Vagina (tissue), 2 donors: ENCODE measurements at regions not wholly inside any gene's neighbourhood (a gene's known extent, or its start where the extent isn't known, plus 50 kb on each side); places are given as distances from the start of the nearest gene placed in this dataset.

Experiments
- DNase-seq, 2 donors: peaks; one replicate each; pipeline ENCODE4 v3.0.0-alpha.2; 2017; ENCODE audit errors: extremely low spot score in 2 of 2
- H3K27ac ChIP-seq: fragments of 200-600 bp; sonication (generic); one replicate; pipeline ENCODE4 v1.5.1; 2019
- H3K27me3 ChIP-seq: fragments of 200-600 bp; sonication (generic); one replicate; pipeline ENCODE4 v1.5.1; 2019
- H3K36me3 ChIP-seq, 2 donors: fragments of 200-600 bp; sonication (generic); one replicate each; pipeline ENCODE4 v1.5.1; 2017 to 2019
- H3K4me1 ChIP-seq: fragments of 200-600 bp; sonication (generic); one replicate; pipeline ENCODE4 v1.5.1; 2019
- H3K4me3 ChIP-seq, 2 donors: fragments of 200-600 bp; sonication (generic); 1 replicate in 1 of 2; 2 replicates in 1 of 2; pipeline ENCODE4 v1.5.1; 2016 to 2019
- H3K9me3 ChIP-seq: fragments of 200-600 bp; sonication (generic); one replicate; pipeline ENCODE4 v1.5.1; 2019
- CTCF ChIP-seq, 3 experiments: fragments of 450-650 bp in 2 of 3; fragments of 200-600 bp in 1 of 3; sonication (generic) in 1 of 3; IDR thresholded peaks; one replicate each; pipeline ENCODE4 v1.5.1; 2017 to 2019; ENCODE audit warnings: antibody characterized with exemption in 3 of 3, mild to moderate bottlenecking in 2 of 3, moderate library complexity in 2 of 3
- POLR2A ChIP-seq, 2 donors: fragments of 450-650 bp; IDR thresholded peaks; one replicate each; pipeline ENCODE4 v1.6.1; 2017; ENCODE audit warnings: antibody characterized with exemption in 2 of 2, mild to moderate bottlenecking in 2 of 2, moderate library complexity in 2 of 2
- POLR2AphosphoS5 ChIP-seq, 2 donors: sonication (generic); formaldehyde crosslinking; IDR thresholded peaks; one replicate each; pipeline ENCODE4 v1.9.0; 2017; ENCODE audit warnings: antibody characterized with exemption in 2 of 2, mild to moderate bottlenecking in 2 of 2, low read depth in 1 of 2; ENCODE audit not compliant: insufficient read depth in 1 of 2
- intact Hi-C: fragments of 100-400 bp; cut with DNase I; formaldehyde crosslinking; loops from one replicate; pipeline ENCODE4 v1.15.1; 2023

- no peak for DNase-seq
- no peaks in the 10 kb centered on the region for H3K27me3 ChIP-seq
- intact Hi-C loops, result no loop called here
- no peaks in the 10 kb centered on the region for H3K36me3 ChIP-seq
- no peak for TF ChIP-seq CTCF (IDR thresholded peaks at IDR 0.05)
- no peak for TF ChIP-seq POLR2AphosphoS5 (IDR thresholded peaks at IDR 0.05; ENCODE audit: insufficient read depth in 1 of 2, low read depth in 1 of 2)
- no peak for TF ChIP-seq POLR2A (IDR thresholded peaks at IDR 0.05)
- H3K4me3 ChIP-seq, result no peak overlapping the region
- H3K9me3 ChIP-seq, result no peaks in the 10 kb centered on the region
- H3K4me1 ChIP-seq, result no peaks in the 10 kb centered on the region
- no peak overlapping the region for H3K27ac ChIP-seq
Observed at GRCh38 chr12:72144553-72144952, 127.6 kb upstream of the TRHDE start.

- intact Hi-C loops, result no loop called here
- TF ChIP-seq POLR2AphosphoS5 (IDR thresholded peaks at IDR 0.05; ENCODE audit: insufficient read depth in 1 of 2, low read depth in 1 of 2) (no peak), CTCF (IDR thresholded peaks at IDR 0.05) (no peak), POLR2A (IDR thresholded peaks at IDR 0.05) (no peak)
- Histone ChIP-seq H3K36me3 (no peaks in the 10 kb centered on the region), H3K27me3 (no peaks in the 10 kb centered on the region), H3K27ac (no peak overlapping the region), H3K4me1 (no peaks in the 10 kb centered on the region), H3K4me3 (no peak overlapping the region), H3K9me3 (no peaks in the 10 kb centered on the region)
- no peak for DNase-seq
Observed at GRCh38 chr12:72146495-72146894, 125.7 kb upstream of the TRHDE start.

GRCh38 chr12:72148709-72149108, 123.5 kb upstream of the TRHDE start:
- intact Hi-C loops, result no loop called here
- no peaks in the 10 kb centered on the region for H3K36me3 ChIP-seq
- TF ChIP-seq POLR2AphosphoS5 (IDR thresholded peaks at IDR 0.05; ENCODE audit: insufficient read depth in 1 of 2, low read depth in 1 of 2) (no peak), POLR2A (IDR thresholded peaks at IDR 0.05) (no peak), CTCF (IDR thresholded peaks at IDR 0.05) (no peak)
- no peaks in the 10 kb centered on the region for H3K4me1 ChIP-seq
- no peak overlapping the region for H3K27ac ChIP-seq
- no peak overlapping the region for H3K4me3 ChIP-seq
- no peaks in the 10 kb centered on the region for H3K9me3 ChIP-seq
- no peaks in the 10 kb centered on the region for H3K27me3 ChIP-seq
- DNase-seq, result no peak

- no peak for DNase-seq
- Histone ChIP-seq H3K4me3 (no peak overlapping the region), H3K27me3 (no peaks in the 10 kb centered on the region), H3K4me1 (no peaks in the 10 kb centered on the region), H3K9me3 (no peaks in the 10 kb centered on the region), H3K27ac (no peak overlapping the region), H3K36me3 (no peaks in the 10 kb centered on the region)
- TF ChIP-seq POLR2AphosphoS5 (IDR thresholded peaks at IDR 0.05; ENCODE audit: insufficient read depth in 1 of 2, low read depth in 1 of 2), result no peak
- intact Hi-C loops, result no loop called here
Observed at GRCh38 chr12:72162875-72163274, 109.3 kb upstream of the TRHDE start.

GRCh38 chr12:72168851-72169250, 103.3 kb upstream of the TRHDE start:
- TF ChIP-seq POLR2A (IDR thresholded peaks at IDR 0.05), result no peak
- no peak for TF ChIP-seq CTCF (IDR thresholded peaks at IDR 0.05)
- no peak for TF ChIP-seq POLR2AphosphoS5 (IDR thresholded peaks at IDR 0.05; ENCODE audit: insufficient read depth in 1 of 2, low read depth in 1 of 2)
- no peak for DNase-seq
- Histone ChIP-seq H3K36me3 (no peaks in the 10 kb centered on the region), H3K9me3 (no peaks in the 10 kb centered on the region), H3K27ac (no peak overlapping the region), H3K27me3 (no peaks in the 10 kb centered on the region), H3K4me1 (no peaks in the 10 kb centered on the region), H3K4me3 (no peak overlapping the region)
- intact Hi-C loops, result no loop called here

- no peak overlapping the region for H3K27ac ChIP-seq
- no peak for TF ChIP-seq POLR2AphosphoS5 (IDR thresholded peaks at IDR 0.05; ENCODE audit: insufficient read depth in 1 of 2, low read depth in 1 of 2)
- TF ChIP-seq POLR2A (IDR thresholded peaks at IDR 0.05), result no peak
- TF ChIP-seq CTCF (IDR thresholded peaks at IDR 0.05), result no peak
- no peaks in the 10 kb centered on the region for H3K27me3 ChIP-seq
- intact Hi-C loops, result no loop called here
- no peaks in the 10 kb centered on the region for H3K4me1 ChIP-seq
- H3K36me3 ChIP-seq, result no peaks in the 10 kb centered on the region
- DNase-seq, result no peak
- H3K4me3 ChIP-seq, result no peak overlapping the region
- no peaks in the 10 kb centered on the region for H3K9me3 ChIP-seq
Observed at GRCh38 chr12:72173974-72174373, 98.2 kb upstream of the TRHDE start.
